Activated naive CD4-positive, alpha-beta T cell treated with anti-CD3 and anti-CD28 coated beads, Interleukin-2, amount 10 ng/mL, durations not matched to agents 7 days and 5 days (primary cell): ENCODE measurements at regions not wholly inside any gene's neighbourhood (a gene's known extent, or its start where the extent isn't known, plus 50 kb on each side); places are given as distances from the start of the nearest gene placed in this dataset.

Experiments
- CTCF ChIA-PET: fragments of 350-600 bp; sonication (Branson Sonifier 250); formaldehyde crosslinking; loops from one replicate; lab custom pipeline; 2021; ENCODE audit warnings: antibody characterized with exemption; lab: Charles Lee
- DNase-seq: peaks from one replicate; pipeline ENCODE4 v3.0.0-alpha.2; 2020
- H3K27ac Mint-ChIP-seq: one replicate; pipeline ENCODE4 v1.8.0; 2021; ENCODE audit warnings: mild to moderate bottlenecking, moderate library complexity, mixed read lengths
- H3K27me3 Mint-ChIP-seq: one replicate; pipeline ENCODE4 v1.8.0; 2021; ENCODE audit warnings: mild to moderate bottlenecking, mixed read lengths
- H3K36me3 Mint-ChIP-seq: one replicate; pipeline ENCODE4 v1.8.0; 2021; ENCODE audit warnings: mixed read lengths
- H3K4me1 Mint-ChIP-seq: one replicate; pipeline ENCODE4 v1.8.0; 2021; ENCODE audit warnings: mixed read lengths
- H3K4me3 Mint-ChIP-seq: one replicate; pipeline ENCODE4 v1.8.0; 2021; ENCODE audit warnings: mild to moderate bottlenecking, moderate library complexity, mixed read lengths
- H3K9me3 Mint-ChIP-seq: one replicate; pipeline ENCODE4 v1.8.0; 2021; ENCODE audit warnings: mixed read lengths

- H3K36me3 Mint-ChIP-seq, result peaks cover 10% of the 10 kb centered on the region
- H3K27me3 Mint-ChIP-seq, result no peaks in the 10 kb centered on the region
- peak overlapping the region; percentile 30 for H3K27ac Mint-ChIP-seq
- peak; percentile 23 for DNase-seq
- CTCF ChIA-PET, result no interaction called here
- peaks cover 21% of the 10 kb centered on the region for H3K9me3 Mint-ChIP-seq
- no peak overlapping the region for H3K4me3 Mint-ChIP-seq
- peaks cover 30% of the 10 kb centered on the region for H3K4me1 Mint-ChIP-seq
Observed at GRCh38 chr3:31399271-31399670, 133.5 kb upstream of the STT3B start.

DNA sequence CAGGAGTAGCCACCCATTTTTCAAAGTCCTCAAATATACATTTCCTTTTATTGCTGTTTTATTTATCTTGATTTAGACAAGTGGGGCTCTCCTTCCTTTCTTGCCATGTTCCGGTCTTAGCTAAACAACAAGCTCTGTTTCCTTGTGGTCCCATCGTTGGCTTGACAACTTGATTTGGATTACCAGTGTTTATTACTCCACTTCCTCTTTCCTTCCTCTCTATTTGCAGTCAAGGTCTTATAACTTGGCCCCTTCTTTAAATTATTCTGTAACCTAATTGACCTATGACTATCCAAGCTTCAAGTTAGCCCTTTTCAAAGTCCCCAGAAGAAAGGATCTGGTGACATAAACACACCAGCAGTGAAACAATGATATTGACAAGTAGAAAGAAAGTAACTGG lies 130.6 kb upstream of the STT3B start:
- H3K36me3 Mint-ChIP-seq, result peaks cover 10% of the 10 kb centered on the region
- H3K27ac Mint-ChIP-seq, result no peak overlapping the region
- H3K27me3 Mint-ChIP-seq, result no peaks in the 10 kb centered on the region
- H3K4me3 Mint-ChIP-seq, result no peak overlapping the region
- H3K4me1 Mint-ChIP-seq, result peaks cover 35% of the 10 kb centered on the region
- CTCF ChIA-PET, result no interaction called here
- peaks cover 21% of the 10 kb centered on the region for H3K9me3 Mint-ChIP-seq
- DNase-seq, result no peak

DNA sequence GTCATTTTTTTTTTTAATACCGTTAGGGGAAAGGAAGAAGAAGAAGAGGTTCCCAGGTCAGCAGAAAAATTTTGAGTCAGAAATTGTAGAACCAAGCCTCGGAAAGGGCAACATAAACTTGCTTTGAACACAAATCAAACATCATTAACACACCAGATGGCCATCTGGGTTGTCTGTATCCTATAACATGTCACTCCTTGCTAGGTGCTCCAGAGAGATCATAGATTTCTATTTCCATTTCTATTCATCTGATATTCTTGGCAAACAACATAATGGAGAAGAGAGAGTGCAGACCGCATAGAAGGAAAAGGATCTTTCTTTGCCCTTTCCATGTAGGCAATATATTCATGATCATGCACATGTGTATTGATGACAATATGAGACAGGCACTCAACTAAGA lies 129.5 kb upstream of the STT3B start:
- no peak overlapping the region for H3K4me3 Mint-ChIP-seq
- CTCF ChIA-PET, result no interaction called here
- DNase-seq, result no peak
- no peak overlapping the region for H3K27ac Mint-ChIP-seq
- H3K36me3 Mint-ChIP-seq, result peaks cover 9% of the 10 kb centered on the region
- peaks cover 35% of the 10 kb centered on the region for H3K4me1 Mint-ChIP-seq
- H3K27me3 Mint-ChIP-seq, result no peaks in the 10 kb centered on the region
- peaks cover 21% of the 10 kb centered on the region for H3K9me3 Mint-ChIP-seq

- CTCF ChIA-PET, result no interaction called here
- no peak for DNase-seq
- H3K4me1 Mint-ChIP-seq, result peaks cover 22% of the 10 kb centered on the region
- no peaks in the 10 kb centered on the region for H3K27me3 Mint-ChIP-seq
- peaks cover 9% of the 10 kb centered on the region for H3K36me3 Mint-ChIP-seq
- H3K4me3 Mint-ChIP-seq, result no peak overlapping the region
- peaks cover 13% of the 10 kb centered on the region for H3K9me3 Mint-ChIP-seq
- H3K27ac Mint-ChIP-seq, result no peak overlapping the region
Observed at GRCh38 chr3:31404871-31405270, 127.9 kb upstream of the STT3B start.

DNA sequence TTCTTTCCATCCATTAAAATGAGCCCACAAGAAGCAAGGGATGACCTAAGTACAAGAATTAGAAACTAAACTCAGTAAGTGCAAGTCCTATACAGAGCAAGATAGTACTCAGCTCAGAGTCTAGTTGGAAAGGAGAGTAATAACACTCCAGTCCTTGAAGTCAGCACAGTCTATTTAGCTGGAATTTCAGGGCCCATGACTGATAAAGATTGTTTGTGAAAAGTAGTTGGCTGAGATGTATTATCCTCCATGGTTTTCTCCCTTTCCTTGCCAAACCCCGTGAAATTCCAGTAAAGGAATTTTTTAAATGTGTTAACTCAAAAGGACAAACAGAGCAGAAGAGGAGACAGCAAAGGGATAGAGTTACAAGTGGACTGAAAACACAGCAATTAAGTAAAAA lies 127.2 kb upstream of the STT3B start:
- H3K4me3 Mint-ChIP-seq, result no peak overlapping the region
- H3K4me1 Mint-ChIP-seq, result peaks cover 16% of the 10 kb centered on the region
- H3K27me3 Mint-ChIP-seq, result no peaks in the 10 kb centered on the region
- CTCF ChIA-PET, result no interaction called here
- H3K36me3 Mint-ChIP-seq, result peaks cover 4% of the 10 kb centered on the region
- H3K27ac Mint-ChIP-seq, result no peak overlapping the region
- no peak for DNase-seq
- peaks cover 8% of the 10 kb centered on the region for H3K9me3 Mint-ChIP-seq

- no peak overlapping the region for H3K27ac Mint-ChIP-seq
Observed at GRCh38 chr3:31406896-31407295, 125.8 kb upstream of the STT3B start.

DNA sequence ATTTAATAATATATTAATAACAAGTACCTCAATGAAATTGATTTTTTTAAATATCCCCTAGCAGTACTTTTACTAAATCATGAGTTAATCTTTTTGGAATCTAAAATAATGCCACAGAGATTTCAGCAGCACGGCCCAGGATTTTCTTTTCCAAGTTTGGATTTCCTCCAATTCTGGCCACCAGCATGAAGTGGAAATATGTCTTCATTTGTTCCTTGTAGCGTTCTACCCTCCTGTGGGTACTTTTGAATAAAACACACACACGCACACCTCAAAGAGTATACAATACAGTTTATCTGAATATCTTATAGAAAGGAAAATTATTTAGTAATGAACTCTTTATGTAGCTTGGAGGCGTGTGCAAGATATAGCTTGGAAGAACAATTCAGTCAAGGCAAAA lies 125.1 kb upstream of the STT3B start:
- Mint-ChIP-seq H3K27me3 (no peaks in the 10 kb centered on the region), H3K36me3 (no peaks in the 10 kb centered on the region), H3K27ac (no peak overlapping the region), H3K4me1 (peaks cover 7% of the 10 kb centered on the region), H3K9me3 (peaks cover 3% of the 10 kb centered on the region), H3K4me3 (no peak overlapping the region)
- CTCF ChIA-PET, result no interaction called here
- no peak for DNase-seq

More at GRCh38 chr3:31406896-31407295, 125.8 kb upstream of the STT3B start:
- Mint-ChIP-seq H3K36me3 (no peaks in the 10 kb centered on the region), H3K27me3 (no peaks in the 10 kb centered on the region), H3K9me3 (peaks cover 3% of the 10 kb centered on the region), H3K4me1 (peaks cover 13% of the 10 kb centered on the region), H3K4me3 (no peak overlapping the region)
- no peak for DNase-seq
- CTCF ChIA-PET, result no interaction called here

- no peaks in the 10 kb centered on the region for H3K36me3 Mint-ChIP-seq
- no peak overlapping the region for H3K4me3 Mint-ChIP-seq
- no peak for DNase-seq
- H3K9me3 Mint-ChIP-seq, result peaks cover 1% of the 10 kb centered on the region
- H3K27me3 Mint-ChIP-seq, result peaks cover under 1% of the 10 kb centered on the region
- H3K27ac Mint-ChIP-seq, result no peak overlapping the region
- peaks cover 7% of the 10 kb centered on the region for H3K4me1 Mint-ChIP-seq
- CTCF ChIA-PET, result no interaction called here
Observed at GRCh38 chr3:31408720-31409119, 124.0 kb upstream of the STT3B start.

GRCh38 chr3:31409389-31409788 lies 123.3 kb upstream of the STT3B start:
- Mint-ChIP-seq H3K9me3 (no peaks in the 10 kb centered on the region), H3K4me3 (no peak overlapping the region), H3K27ac (no peak overlapping the region), H3K27me3 (peaks cover 8% of the 10 kb centered on the region), H3K36me3 (no peaks in the 10 kb centered on the region), H3K4me1 (peaks cover 7% of the 10 kb centered on the region)
- CTCF ChIA-PET, result no interaction called here
- DNase-seq, result no peak

- H3K27ac Mint-ChIP-seq, result no peak overlapping the region
- DNase-seq, result no peak
- CTCF ChIA-PET, result no interaction called here
- no peak overlapping the region for H3K4me3 Mint-ChIP-seq
- H3K9me3 Mint-ChIP-seq, result no peaks in the 10 kb centered on the region
- peaks cover 7% of the 10 kb centered on the region for H3K4me1 Mint-ChIP-seq
- no peaks in the 10 kb centered on the region for H3K36me3 Mint-ChIP-seq
- H3K27me3 Mint-ChIP-seq, result peaks cover 10% of the 10 kb centered on the region
Observed at GRCh38 chr3:31409866-31410265, 122.9 kb upstream of the STT3B start.

DNA sequence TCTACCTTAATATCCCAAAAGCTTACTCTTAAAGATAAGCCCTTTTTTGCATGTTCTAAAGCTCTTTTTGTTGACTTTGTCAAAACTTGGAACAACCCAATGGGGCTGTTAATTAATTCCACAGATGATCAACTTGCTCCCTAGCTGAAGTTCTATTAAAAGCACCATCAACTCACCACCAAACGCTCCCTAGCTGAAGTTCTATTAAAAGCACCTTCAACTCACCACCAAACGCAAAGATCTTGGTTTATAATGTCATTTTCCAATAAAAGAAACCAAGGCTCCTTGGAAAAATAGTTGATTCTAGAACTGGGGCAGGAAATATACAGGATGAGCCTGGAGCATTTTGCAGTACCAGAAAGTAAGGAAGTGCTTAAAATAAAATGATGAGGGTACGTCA lies 122.3 kb upstream of the STT3B start:
- Mint-ChIP-seq H3K27ac (no peak overlapping the region), H3K9me3 (no peaks in the 10 kb centered on the region), H3K27me3 (peaks cover 10% of the 10 kb centered on the region), H3K4me1 (peaks cover 7% of the 10 kb centered on the region), H3K4me3 (no peak overlapping the region), H3K36me3 (no peaks in the 10 kb centered on the region)
- CTCF ChIA-PET, result no interaction called here
- DNase-seq, result no peak

GRCh38 chr3:31412832-31413231 lies 119.9 kb upstream of the STT3B start:
- peaks cover 2% of the 10 kb centered on the region for H3K4me1 Mint-ChIP-seq
- no peak for DNase-seq
- H3K27me3 Mint-ChIP-seq, result peaks cover 10% of the 10 kb centered on the region
- H3K4me3 Mint-ChIP-seq, result no peak overlapping the region
- H3K36me3 Mint-ChIP-seq, result no peaks in the 10 kb centered on the region
- H3K9me3 Mint-ChIP-seq, result no peaks in the 10 kb centered on the region
- CTCF ChIA-PET, result interaction anchor here (0.7 kb wide), 1 partner anchor 26 kb away, joined by 3 read pairs; no protein-coding TSS in a partner anchor
- no peak overlapping the region for H3K27ac Mint-ChIP-seq

- no peaks in the 10 kb centered on the region for H3K9me3 Mint-ChIP-seq
- H3K27me3 Mint-ChIP-seq, result peaks cover 10% of the 10 kb centered on the region
- H3K4me3 Mint-ChIP-seq, result no peak overlapping the region
- no peaks in the 10 kb centered on the region for H3K36me3 Mint-ChIP-seq
- no peak overlapping the region for H3K27ac Mint-ChIP-seq
- no peak for DNase-seq
- H3K4me1 Mint-ChIP-seq, result peaks cover 2% of the 10 kb centered on the region
- CTCF ChIA-PET, result no interaction called here
Observed at GRCh38 chr3:31413515-31413914, 119.2 kb upstream of the STT3B start.

GRCh38 chr3:31416980-31417379 lies 115.7 kb upstream of the STT3B start:
- H3K4me3 Mint-ChIP-seq, result no peak overlapping the region
- DNase-seq, result no peak
- H3K27me3 Mint-ChIP-seq, result peaks cover 10% of the 10 kb centered on the region
- H3K27ac Mint-ChIP-seq, result no peak overlapping the region
- CTCF ChIA-PET, result no interaction called here
- no peaks in the 10 kb centered on the region for H3K36me3 Mint-ChIP-seq
- H3K4me1 Mint-ChIP-seq, result peaks cover 9% of the 10 kb centered on the region
- no peaks in the 10 kb centered on the region for H3K9me3 Mint-ChIP-seq

DNA sequence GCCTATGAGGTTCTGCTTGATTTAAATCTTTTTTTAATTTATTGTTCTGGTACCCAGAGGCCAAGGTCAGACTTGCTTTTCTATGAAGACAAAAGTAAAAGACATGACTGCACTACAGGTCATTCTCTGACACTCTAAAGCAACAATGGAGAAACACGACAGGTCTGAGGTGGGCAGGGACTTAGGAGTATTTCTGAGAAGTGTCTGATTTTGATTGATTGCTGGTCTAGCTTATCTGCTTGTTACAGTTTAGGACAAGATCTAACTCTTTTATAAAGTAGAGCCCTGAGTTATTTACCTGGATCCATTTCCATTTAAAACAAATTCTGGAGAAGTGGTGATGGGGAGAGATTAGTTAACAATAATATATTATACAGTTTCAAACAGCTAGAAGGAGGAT lies 115.2 kb upstream of the STT3B start:
- CTCF ChIA-PET, result no interaction called here
- Mint-ChIP-seq H3K36me3 (no peaks in the 10 kb centered on the region), H3K4me1 (peaks cover 9% of the 10 kb centered on the region), H3K27me3 (peaks cover 10% of the 10 kb centered on the region), H3K4me3 (no peak overlapping the region), H3K27ac (no peak overlapping the region), H3K9me3 (no peaks in the 10 kb centered on the region)
- no peak for DNase-seq

DNA sequence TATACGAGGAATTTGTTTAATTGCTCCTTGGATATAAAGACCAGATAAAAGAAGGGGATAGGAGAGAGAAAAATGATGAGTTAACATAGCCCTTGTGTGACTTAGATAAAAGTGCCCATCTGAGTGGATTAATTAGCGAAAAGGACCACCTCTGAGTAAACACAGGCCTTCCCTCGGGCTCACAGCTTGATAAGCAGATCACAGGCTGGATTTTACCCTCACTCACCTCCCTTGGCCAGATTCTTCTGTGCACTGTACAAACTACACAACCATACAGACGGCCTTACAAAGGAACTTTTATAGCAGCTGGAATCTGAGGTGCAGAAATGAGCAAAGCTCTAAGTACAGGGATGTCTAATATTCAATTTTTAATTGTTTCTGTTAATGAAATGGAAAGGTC lies 112.4 kb upstream of the STT3B start:
- Mint-ChIP-seq H3K4me1 (peaks cover 13% of the 10 kb centered on the region), H3K27me3 (no peaks in the 10 kb centered on the region), H3K9me3 (peaks cover 6% of the 10 kb centered on the region), H3K27ac (peak overlapping the region; percentile 51), H3K4me3 (no peak overlapping the region), H3K36me3 (peaks cover 2% of the 10 kb centered on the region)
- CTCF ChIA-PET, result no interaction called here
- DNase-seq, result no peak
